Mesenchymal stem cell (in vitro differentiated cells and primary cell): ENCODE measurements at regions not wholly inside any gene's neighbourhood (a gene's known extent, or its start where the extent isn't known, plus 50 kb on each side); places are given as distances from the start of the nearest gene placed in this dataset.

Experiments used
- DNase-seq: peaks from one replicate; pipeline ENCODE4 v3.0.0-alpha.2; 2013
- H2AFZ ChIP-seq: one replicate; pipeline ENCODE4 v1.6.1; 2013; ENCODE audit warnings: low read depth, mild to moderate bottlenecking, control low read depth, inconsistent platforms, low read length, moderate library complexity
- H2AK5ac ChIP-seq: 2 replicates; pipeline ENCODE4 v1.6.1; 2013; ENCODE audit warnings: low read length, moderate library complexity, mild to moderate bottlenecking, inconsistent platforms; ENCODE audit not compliant: severe bottlenecking
- H2BK120ac ChIP-seq: one replicate; pipeline ENCODE4 v1.6.1; 2013; ENCODE audit warnings: low read depth, mild to moderate bottlenecking, inconsistent platforms, low read length, moderate library complexity
- H2BK12ac ChIP-seq, 2 experiments: one replicate each; pipeline ENCODE4 v1.6.1; 2013; ENCODE audit warnings: inconsistent platforms in 2 of 2, low read length in 2 of 2, mild to moderate bottlenecking in 2 of 2, moderate library complexity in 2 of 2, control low read depth in 1 of 2
- H2BK15ac ChIP-seq: one replicate; pipeline ENCODE4 v1.6.1; 2013; ENCODE audit warnings: mild to moderate bottlenecking, low read depth, inconsistent platforms; ENCODE audit not compliant: poor library complexity, severe bottlenecking
- H2BK5ac ChIP-seq: 2 replicates; pipeline ENCODE4 v1.6.1; 2013; ENCODE audit warnings: low read depth, mild to moderate bottlenecking, low read length, control low read depth, inconsistent platforms; ENCODE audit not compliant: poor library complexity, severe bottlenecking
- H3K14ac ChIP-seq, 2 experiments: one replicate each; pipeline ENCODE4 v1.6.1; 2013; ENCODE audit warnings: inconsistent platforms in 2 of 2, low read length in 2 of 2, control low read depth in 1 of 2, mild to moderate bottlenecking in 1 of 2, moderate library complexity in 1 of 2
- H3K18ac ChIP-seq, 2 experiments: one replicate each; pipeline ENCODE4 v1.6.1; 2013; ENCODE audit warnings: inconsistent platforms in 2 of 2, low read length in 2 of 2, control low read depth in 1 of 2, low read depth in 1 of 2, mild to moderate bottlenecking in 1 of 2
- H3K23ac ChIP-seq, 2 experiments: one replicate each; pipeline ENCODE4 v1.6.1; 2013; ENCODE audit warnings: inconsistent platforms in 2 of 2, low read length in 2 of 2, mild to moderate bottlenecking in 2 of 2, moderate library complexity in 2 of 2, control low read depth in 1 of 2
- H3K27ac ChIP-seq: 2 replicates; pipeline ENCODE4 v1.5.1; 2013; ENCODE audit warnings: mild to moderate bottlenecking, moderate library complexity, low read length, control low read depth, inconsistent platforms; ENCODE audit not compliant: poor library complexity, severe bottlenecking
- H3K27me3 ChIP-seq, 2 experiments: 2 replicates each; pipeline versions ENCODE4 v1.6.1 to v1.7.0; 2013; ENCODE audit warnings: low read length in 2 of 2, mild to moderate bottlenecking in 2 of 2, moderate library complexity in 2 of 2, control low read depth in 1 of 2, inconsistent platforms in 1 of 2; ENCODE audit not compliant: control insufficient read depth in 1 of 2, insufficient read depth in 1 of 2
- H3K36me3 ChIP-seq, 2 experiments: 2 replicates each; pipeline versions ENCODE4 v1.6.1 to v1.7.0; 2013; ENCODE audit warnings: low read length in 2 of 2, control low read depth in 1 of 2, inconsistent platforms in 1 of 2, low read depth in 1 of 2, mild to moderate bottlenecking in 1 of 2; ENCODE audit not compliant: insufficient read depth in 2 of 2, control insufficient read depth in 1 of 2
- H3K4ac ChIP-seq, 2 experiments: one replicate each; pipeline ENCODE4 v1.6.1; 2013; ENCODE audit warnings: inconsistent platforms in 2 of 2, low read length in 2 of 2, mild to moderate bottlenecking in 2 of 2, moderate library complexity in 2 of 2, control low read depth in 1 of 2, low read depth in 1 of 2
- H3K4me1 ChIP-seq: 2 replicates; pipeline ENCODE4 v1.6.1; 2013; ENCODE audit warnings: low read depth, low read length, control low read depth; ENCODE audit not compliant: control insufficient read depth, insufficient read depth
- H3K4me2 ChIP-seq: 2 replicates; pipeline ENCODE4 v1.6.1; 2013; ENCODE audit warnings: low read length, mild to moderate bottlenecking, inconsistent platforms; ENCODE audit not compliant: poor library complexity, severe bottlenecking
- H3K4me3 ChIP-seq, 2 experiments: 2 replicates each; pipeline versions ENCODE4 v1.5.1 to v1.7.0; 2013; ENCODE audit warnings: low read length in 2 of 2, mild to moderate bottlenecking in 2 of 2, control low read depth in 1 of 2, low read depth in 1 of 2; ENCODE audit not compliant: insufficient read depth in 1 of 2
- H3K79me1 ChIP-seq: replicated peaks from 2 replicates; pipeline ENCODE4 v1.6.1; 2013; ENCODE audit warnings: mild to moderate bottlenecking, control low read depth, low read length, inconsistent platforms; ENCODE audit not compliant: poor library complexity, severe bottlenecking
- H3K9ac ChIP-seq: 2 replicates; pipeline ENCODE4 v1.7.0; 2013; ENCODE audit warnings: mild to moderate bottlenecking, low read length, moderate library complexity
- H3K9me3 ChIP-seq: 2 replicates; pipeline ENCODE4 v1.7.0; 2013; ENCODE audit warnings: mild to moderate bottlenecking, low read length; ENCODE audit not compliant: control insufficient read depth
- H4K8ac ChIP-seq: one replicate; pipeline ENCODE4 v1.6.1; 2013; ENCODE audit warnings: inconsistent platforms, mild to moderate bottlenecking, low read length, moderate library complexity
- H4K91ac ChIP-seq: one replicate; pipeline ENCODE4 v1.6.1; 2013; ENCODE audit warnings: mild to moderate bottlenecking, low read length, inconsistent platforms
- WGBS: methylation state at CpG from one replicate; pipeline ENCODE4 v1.1.7; 2013; ENCODE audit warnings: mixed read lengths; 5-methylcytosine and 5-hydroxymethylcytosine counted together

DNA sequence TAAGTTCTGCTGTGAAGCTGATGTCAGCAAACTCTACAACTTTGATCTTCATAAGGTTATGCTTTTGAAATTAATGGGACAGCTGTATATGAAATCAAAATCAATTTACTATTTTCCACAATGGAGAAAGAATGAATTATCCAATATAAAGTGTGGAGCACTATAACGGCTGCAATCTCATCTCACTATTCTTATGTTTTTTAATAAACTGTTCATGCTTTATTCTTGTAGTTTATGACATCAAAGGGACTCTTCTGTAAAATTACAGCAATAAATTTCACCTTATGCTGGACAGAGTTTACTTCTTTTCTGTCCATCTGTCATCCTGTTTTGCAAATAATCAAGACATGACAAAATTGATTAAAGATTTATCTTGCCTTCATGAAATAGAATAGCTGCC, 192.5 kb downstream of the TECRL start:
- H2AK5ac ChIP-seq: no peak overlapping the region
- no peak overlapping the region for H4K91ac ChIP-seq
- no peak overlapping the region for H2BK12ac ChIP-seq
- no peak overlapping the region for H3K9ac ChIP-seq
- no peaks in the 10 kb centered on the region for H3K4me1 ChIP-seq
- H2BK120ac ChIP-seq: no peak overlapping the region
- no peak overlapping the region for H2AFZ ChIP-seq
- H3K79me1 ChIP-seq: no peaks in the 10 kb centered on the region
- H3K27ac ChIP-seq: no peak overlapping the region
- no peak overlapping the region for H3K23ac ChIP-seq
- H3K36me3 ChIP-seq: no peaks in the 10 kb centered on the region
- no peak overlapping the region for H3K4ac ChIP-seq
- H2BK5ac ChIP-seq: no peak overlapping the region
- H2BK15ac ChIP-seq: no peak overlapping the region
- no peak overlapping the region for H3K4me2 ChIP-seq
- DNase-seq: no peak
- no peaks in the 10 kb centered on the region for H3K27me3 ChIP-seq
- H3K9me3 ChIP-seq: no peaks in the 10 kb centered on the region
- no CpG with 5 or more reads among the region's 1 CpG for WGBS
- no peak overlapping the region for H3K18ac ChIP-seq
- no peak overlapping the region for H3K4me3 ChIP-seq
- H4K8ac ChIP-seq: no peak overlapping the region
- no peak overlapping the region for H3K14ac ChIP-seq

- Histone ChIP-seq H4K91ac (no peak overlapping the region), H2AFZ (no peak overlapping the region), H3K27me3 (no peaks in the 10 kb centered on the region), H2BK15ac (no peak overlapping the region), H2BK5ac (no peak overlapping the region), H3K4me1 (no peaks in the 10 kb centered on the region), H3K23ac (no peak overlapping the region), H3K79me1 (no peaks in the 10 kb centered on the region), H3K9ac (no peak overlapping the region), H3K18ac (no peak overlapping the region), H3K4me2 (no peak overlapping the region), H2BK120ac (no peak overlapping the region), H2AK5ac (no peak overlapping the region), H3K4me3 (no peak overlapping the region), H3K14ac (no peak overlapping the region), H3K9me3 (peaks cover 5% of the 10 kb centered on the region), H3K27ac (no peak overlapping the region), H4K8ac (no peak overlapping the region), H3K4ac (no peak overlapping the region), H2BK12ac (no peak overlapping the region), H3K36me3 (no peaks in the 10 kb centered on the region)
- DNase-seq: no peak
- WGBS: 89% methylated on average over 3 of the region's 3 CpGs
Observed at GRCh38 chr4:64205376-64205775, 203.9 kb downstream of the TECRL start.

- H2BK12ac ChIP-seq: no peak overlapping the region
- no peak overlapping the region for H3K4ac ChIP-seq
- no peak overlapping the region for H4K8ac ChIP-seq
- no peaks in the 10 kb centered on the region for H3K27me3 ChIP-seq
- H2BK15ac ChIP-seq: no peak overlapping the region
- H3K9me3 ChIP-seq: no peaks in the 10 kb centered on the region
- peak; percentile 1 for DNase-seq
- H3K9ac ChIP-seq: no peak overlapping the region
- no peak overlapping the region for H2BK5ac ChIP-seq
- no peaks in the 10 kb centered on the region for H3K79me1 ChIP-seq
- no peak overlapping the region for H3K23ac ChIP-seq
- no peaks in the 10 kb centered on the region for H3K4me1 ChIP-seq
- no peak overlapping the region for H3K18ac ChIP-seq
- H2AFZ ChIP-seq: no peak overlapping the region
- no peak overlapping the region for H3K4me3 ChIP-seq
- 55% methylated on average over 2 of the region's 2 CpGs for WGBS
- no peaks in the 10 kb centered on the region for H3K36me3 ChIP-seq
- H4K91ac ChIP-seq: no peak overlapping the region
- H2BK120ac ChIP-seq: no peak overlapping the region
- H2AK5ac ChIP-seq: no peak overlapping the region
- no peak overlapping the region for H3K14ac ChIP-seq
- no peak overlapping the region for H3K27ac ChIP-seq
- no peak overlapping the region for H3K4me2 ChIP-seq
Observed at GRCh38 chr4:64200001-64200555, 209.2 kb downstream of the TECRL start.

DNA sequence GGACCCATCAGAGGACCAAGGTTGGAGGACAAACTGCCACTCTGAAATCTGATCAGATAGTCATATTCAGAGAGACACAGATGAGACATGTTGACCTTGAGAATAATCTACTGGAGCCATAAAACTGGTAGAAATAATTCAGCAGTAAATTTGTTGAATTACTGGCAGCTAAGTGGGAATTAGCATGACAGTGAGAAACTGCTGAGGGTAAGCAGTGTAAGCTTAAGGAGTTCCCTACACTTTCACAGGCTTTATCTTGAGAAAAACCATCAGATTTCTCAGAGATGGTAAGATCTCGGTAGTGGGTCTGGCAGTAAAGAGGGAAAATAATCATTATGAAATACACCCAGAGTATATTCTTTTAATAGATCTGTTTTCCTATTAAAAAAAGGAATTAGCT, 213.7 kb downstream of the TECRL start:
- Histone ChIP-seq H3K4me2 (no peak overlapping the region), H3K27me3 (no peaks in the 10 kb centered on the region), H3K23ac (no peak overlapping the region), H4K91ac (no peak overlapping the region), H3K36me3 (no peaks in the 10 kb centered on the region), H3K4me3 (no peak overlapping the region), H2AK5ac (no peak overlapping the region), H2AFZ (no peak overlapping the region), H3K18ac (no peak overlapping the region), H3K9ac (no peak overlapping the region), H3K14ac (no peak overlapping the region), H2BK12ac (no peak overlapping the region), H3K4me1 (no peaks in the 10 kb centered on the region), H3K27ac (no peak overlapping the region), H4K8ac (no peak overlapping the region), H2BK15ac (no peak overlapping the region), H2BK5ac (no peak overlapping the region), H3K79me1 (no peaks in the 10 kb centered on the region), H3K4ac (no peak overlapping the region), H2BK120ac (no peak overlapping the region), H3K9me3 (peaks cover 2% of the 10 kb centered on the region)
- no peak for DNase-seq
- no CpG with 5 or more reads among the region's 1 CpG for WGBS
